ENCODE measurements at regions not wholly inside any gene's neighbourhood (a gene's known extent, or its start where the extent isn't known, plus 50 kb on each side); places are given as distances from the start of the nearest gene placed in this dataset.
A peak's percentile ranks its signal among the peaks of the same experiment; 100 is the strongest.

- no peaks in the 10 kb centered on the region for H3K9me3 ChIP-seq
- no peak overlapping the region for H3K4me3 ChIP-seq
- no peaks in the 10 kb centered on the region for H3K36me3 ChIP-seq
- H3K27ac ChIP-seq, result peak overlapping the region; percentile 61
- TF ChIP-seq CTCF (IDR thresholded peaks at IDR 0.05), result no peak
- intact Hi-C loops (cut with DNase I), result no loop called here
- ATAC-seq (peak; percentile 31), DNase-seq (no peak)
- H3K4me1 ChIP-seq, result peaks cover 15% of the 10 kb centered on the region
- no peaks in the 10 kb centered on the region for H3K27me3 ChIP-seq
These were observed 271.9 kb upstream of the GADL1 start for GRCh38 chr3:31166249-31166885.

GRCh38 chr3:31167666-31168065 is 273.2 kb upstream of the GADL1 start:
- Histone ChIP-seq H3K27ac (no peak overlapping the region), H3K36me3 (no peaks in the 10 kb centered on the region), H3K27me3 (no peaks in the 10 kb centered on the region), H3K4me1 (peaks cover 15% of the 10 kb centered on the region), H3K9me3 (no peaks in the 10 kb centered on the region), H3K4me3 (no peak overlapping the region)
- intact Hi-C loops (cut with DNase I), result no loop called here
- DNase-seq (no peak), ATAC-seq (no peak)
- no peak for TF ChIP-seq CTCF (IDR thresholded peaks at IDR 0.05)

- intact Hi-C loops (cut with DNase I), result no loop called here
- no peak for TF ChIP-seq CTCF (IDR thresholded peaks at IDR 0.05)
- ATAC-seq, result peak; percentile 86
- H3K9me3 ChIP-seq, result no peaks in the 10 kb centered on the region
- H3K27ac ChIP-seq, result peak overlapping the region; percentile 27
- H3K4me3 ChIP-seq, result no peak overlapping the region
- H3K36me3 ChIP-seq, result no peaks in the 10 kb centered on the region
- H3K27me3 ChIP-seq, result no peaks in the 10 kb centered on the region
- H3K4me1 ChIP-seq, result peaks cover 12% of the 10 kb centered on the region
- no peak for DNase-seq
These were observed 276.6 kb upstream of the GADL1 start for GRCh38 chr3:31170932-31171670.

GRCh38 chr3:31172336-31172735 is 277.9 kb upstream of the GADL1 start:
- no peak for TF ChIP-seq CTCF (IDR thresholded peaks at IDR 0.05)
- H3K9me3 ChIP-seq, result no peaks in the 10 kb centered on the region
- H3K4me3 ChIP-seq, result no peak overlapping the region
- H3K36me3 ChIP-seq, result no peaks in the 10 kb centered on the region
- intact Hi-C loops (cut with DNase I), result no loop called here
- H3K27me3 ChIP-seq, result no peaks in the 10 kb centered on the region
- no peak for DNase-seq
- H3K27ac ChIP-seq, result peak overlapping the region; percentile 27
- ATAC-seq, result no peak
- H3K4me1 ChIP-seq, result no peaks in the 10 kb centered on the region

GRCh38 chr3:31173118-31173718 is 278.8 kb upstream of the GADL1 start:
- Histone ChIP-seq H3K4me1 (no peaks in the 10 kb centered on the region), H3K36me3 (no peaks in the 10 kb centered on the region), H3K27me3 (no peaks in the 10 kb centered on the region), H3K4me3 (no peak overlapping the region), H3K9me3 (no peaks in the 10 kb centered on the region), H3K27ac (no peak overlapping the region)
- ATAC-seq (no peak), DNase-seq (no peak)
- no peak for TF ChIP-seq CTCF (IDR thresholded peaks at IDR 0.05)
- intact Hi-C loops (cut with DNase I), result no loop called here
